22Rv1 (cell line): ENCODE measurements at regions not wholly inside any gene's neighbourhood (a gene's known extent, or its start where the extent isn't known, plus 50 kb on each side); places are given as distances from the start of the nearest gene placed in this dataset.
A peak's percentile ranks its signal among the peaks of the same experiment; 100 is the strongest.

Source experiments
- H3K27ac ChIP-seq: fragments of 450-650 bp; 2 replicates; pipeline ENCODE4 v1.5.1; 2017
- ZFX ChIP-seq: fragments of 450-650 bp; IDR thresholded peaks from 2 replicates; pipeline ENCODE4 v1.6.1; 2017; ENCODE audit warnings: antibody characterized with exemption, borderline replicate concordance
- TF ChIP-seq, protein P1 (sequence below): fragments of 450-650 bp; IDR thresholded peaks from 2 replicates; pipeline ENCODE4 v1.5.1; 2017; ENCODE audit warnings: mild to moderate bottlenecking

DNA sequence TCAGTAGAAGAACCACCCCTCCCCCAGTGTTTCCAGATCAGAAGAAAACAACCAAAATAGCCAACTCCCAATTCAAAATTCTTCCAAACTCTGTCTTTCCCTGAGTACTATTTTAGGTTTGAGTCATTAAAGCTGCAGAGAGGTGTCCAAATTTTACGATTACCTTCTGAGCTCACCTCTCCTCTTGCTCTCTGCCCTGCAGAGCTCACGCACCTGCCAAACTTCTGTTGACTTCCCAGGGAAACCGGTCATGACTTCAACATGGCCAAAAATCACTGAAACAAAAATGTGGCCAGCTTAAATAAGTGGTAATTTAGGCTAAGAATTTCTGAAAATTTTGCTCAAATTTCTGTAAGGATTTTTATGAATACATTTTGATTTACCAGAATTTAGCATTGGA lies 70.9 kb upstream of the OTX2 start:
- no peak for TF ChIP-seq ZFX
- TF ChIP-seq, protein P1, sequence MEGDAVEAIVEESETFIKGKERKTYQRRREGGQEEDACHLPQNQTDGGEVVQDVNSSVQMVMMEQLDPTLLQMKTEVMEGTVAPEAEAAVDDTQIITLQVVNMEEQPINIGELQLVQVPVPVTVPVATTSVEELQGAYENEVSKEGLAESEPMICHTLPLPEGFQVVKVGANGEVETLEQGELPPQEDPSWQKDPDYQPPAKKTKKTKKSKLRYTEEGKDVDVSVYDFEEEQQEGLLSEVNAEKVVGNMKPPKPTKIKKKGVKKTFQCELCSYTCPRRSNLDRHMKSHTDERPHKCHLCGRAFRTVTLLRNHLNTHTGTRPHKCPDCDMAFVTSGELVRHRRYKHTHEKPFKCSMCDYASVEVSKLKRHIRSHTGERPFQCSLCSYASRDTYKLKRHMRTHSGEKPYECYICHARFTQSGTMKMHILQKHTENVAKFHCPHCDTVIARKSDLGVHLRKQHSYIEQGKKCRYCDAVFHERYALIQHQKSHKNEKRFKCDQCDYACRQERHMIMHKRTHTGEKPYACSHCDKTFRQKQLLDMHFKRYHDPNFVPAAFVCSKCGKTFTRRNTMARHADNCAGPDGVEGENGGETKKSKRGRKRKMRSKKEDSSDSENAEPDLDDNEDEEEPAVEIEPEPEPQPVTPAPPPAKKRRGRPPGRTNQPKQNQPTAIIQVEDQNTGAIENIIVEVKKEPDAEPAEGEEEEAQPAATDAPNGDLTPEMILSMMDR = no peak

DNA sequence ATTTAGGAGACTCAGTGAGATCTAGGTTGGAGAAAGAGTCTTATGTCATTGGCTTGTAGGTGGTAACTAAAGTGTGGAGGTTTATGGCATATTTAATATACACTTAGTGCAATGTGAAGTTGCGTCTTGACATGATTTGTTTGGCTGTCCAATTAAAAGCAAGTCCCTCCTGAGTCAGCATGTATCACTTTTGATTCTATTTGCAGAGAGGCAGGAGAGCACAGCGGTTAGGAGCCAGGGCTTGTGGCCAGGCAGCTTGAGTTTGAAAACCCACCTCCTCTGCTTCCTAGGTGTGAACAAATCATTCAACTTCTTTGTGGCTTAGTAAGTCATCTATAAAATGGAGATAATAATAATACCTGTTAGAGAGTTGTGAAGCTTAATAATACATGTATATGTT lies 68.5 kb upstream of the OTX2 start:
- no peak for TF ChIP-seq ZFX
- TF ChIP-seq, protein P1 = no peak
- no peak overlapping the region for H3K27ac ChIP-seq

More for the DNA sequence above, 70.9 kb upstream of the OTX2 start:
- H3K27ac ChIP-seq = no peak overlapping the region

DNA sequence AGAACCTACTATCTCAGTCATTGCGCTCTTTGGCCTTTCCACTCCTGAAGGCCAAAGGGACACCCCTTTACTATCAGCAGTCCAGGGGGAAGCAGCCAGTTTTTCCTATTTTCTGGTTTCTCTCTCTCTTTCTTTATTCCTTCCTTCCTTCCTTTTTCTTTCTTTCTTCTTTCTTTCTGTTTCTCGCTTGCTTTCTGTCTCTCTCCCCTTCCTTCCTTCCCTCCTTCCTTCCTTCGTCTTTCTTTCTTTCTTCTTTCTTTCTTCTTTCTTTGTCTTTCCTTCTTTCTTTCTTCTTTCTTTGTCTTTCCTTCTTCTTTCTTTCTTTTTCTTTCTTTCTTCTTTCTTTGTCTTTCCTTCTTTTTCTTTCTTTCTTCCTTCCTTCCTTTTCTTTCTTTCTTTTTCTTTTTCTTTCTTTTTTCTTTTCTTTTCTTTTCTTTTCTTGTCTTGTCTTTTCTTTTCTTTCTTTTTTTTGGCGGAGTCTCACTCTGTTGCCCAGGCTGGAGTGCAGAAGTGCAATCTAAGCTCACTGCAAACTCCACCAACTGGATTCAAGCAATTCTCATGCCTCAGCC lies 64.9 kb upstream of the OTX2 start:
- no peak overlapping the region for H3K27ac ChIP-seq
- TF ChIP-seq ZFX = no peak
- TF ChIP-seq, protein P1 = no peak

DNA sequence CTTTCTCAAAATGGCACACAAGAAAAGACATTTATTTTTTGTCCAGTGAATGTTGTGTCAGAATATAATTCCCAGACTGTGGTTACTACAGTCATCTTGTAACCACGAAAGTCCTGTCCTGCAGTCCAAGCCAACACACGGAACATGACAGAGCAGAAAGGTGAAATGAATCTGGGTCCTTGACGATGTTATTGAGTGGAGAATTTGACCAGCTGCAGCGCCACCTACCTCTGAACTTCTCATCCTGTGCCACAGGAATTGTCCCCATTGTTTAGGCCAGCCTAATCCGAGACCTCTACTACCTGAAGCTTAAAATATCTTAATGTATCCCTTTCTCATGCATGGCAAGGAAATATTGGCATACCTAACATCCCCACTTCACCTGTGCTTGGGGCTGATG lies 64.1 kb upstream of the OTX2 start:
- no peak for TF ChIP-seq ZFX
- TF ChIP-seq, protein P1 = peak; percentile 74
- no peak overlapping the region for H3K27ac ChIP-seq

DNA sequence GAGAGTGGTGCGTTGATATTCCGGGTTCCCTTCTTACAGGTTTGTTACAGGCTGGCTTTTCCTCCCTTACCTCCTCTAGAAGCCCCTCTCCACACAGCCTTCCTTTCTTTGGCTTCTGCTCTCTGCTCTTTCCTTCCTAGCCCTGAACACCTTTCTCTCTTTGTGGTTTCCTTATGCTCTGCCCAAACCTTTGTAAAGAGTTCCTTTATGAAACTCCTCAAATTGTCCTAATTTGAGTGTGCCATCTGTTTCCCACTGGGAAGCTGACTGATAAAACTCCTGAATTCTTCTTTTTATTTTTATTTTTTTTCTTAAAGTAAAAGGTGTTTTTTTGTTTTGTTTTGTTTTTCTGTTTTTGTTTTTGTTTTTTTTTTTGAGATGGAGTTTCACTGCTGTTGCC lies 60.1 kb upstream of the OTX2 start:
- no peak for TF ChIP-seq ZFX
- TF ChIP-seq, protein P1 = no peak
- no peak overlapping the region for H3K27ac ChIP-seq

DNA sequence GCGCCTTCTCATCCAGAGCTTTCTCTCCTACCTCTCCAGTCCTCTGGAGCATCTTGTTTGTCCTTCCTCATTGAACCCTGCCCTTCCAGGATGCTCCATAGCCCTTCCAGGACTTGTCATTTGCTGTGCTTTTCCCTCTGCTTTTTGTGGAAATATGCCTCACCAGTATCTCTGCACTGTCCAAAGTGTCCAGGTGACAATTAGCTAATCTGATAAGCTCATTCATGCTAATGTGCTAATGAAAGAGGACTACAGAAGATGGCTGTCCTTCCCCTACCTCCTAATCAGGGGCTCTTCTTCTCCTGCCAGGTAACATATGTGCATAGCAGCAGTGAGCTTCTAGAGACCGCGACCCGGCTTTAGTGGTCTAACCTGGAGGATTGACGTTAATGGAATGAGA lies 58.4 kb upstream of the OTX2 start:
- TF ChIP-seq, protein P1 = no peak
- TF ChIP-seq ZFX = no peak
- no peak overlapping the region for H3K27ac ChIP-seq

DNA sequence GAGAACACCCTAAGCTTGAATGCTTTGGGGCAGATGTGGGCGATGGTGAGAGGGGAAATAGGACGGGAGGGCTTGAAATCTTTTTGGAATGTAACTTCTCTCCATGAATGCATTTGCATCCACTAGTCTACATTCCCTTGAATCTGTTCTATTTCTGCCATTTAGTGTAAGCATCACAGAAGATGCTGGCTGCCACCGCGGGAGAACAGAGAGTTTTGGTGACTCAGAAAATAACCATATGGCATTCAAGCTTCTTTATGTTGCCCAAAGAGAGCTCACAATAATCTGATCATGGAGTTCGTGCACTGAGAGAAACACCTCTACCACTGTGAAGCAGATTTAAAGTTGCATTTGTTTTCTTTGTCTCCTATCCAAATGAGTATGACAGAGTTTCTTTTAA lies 52.6 kb upstream of the OTX2 start:
- no peak overlapping the region for H3K27ac ChIP-seq
- no peak for TF ChIP-seq ZFX
- TF ChIP-seq, protein P1 = no peak
